ENCODE measurements at regions not wholly inside any gene's neighbourhood (a gene's known extent, or its start where the extent isn't known, plus 50 kb on each side); places are given as distances from the start of the nearest gene placed in this dataset.

DNA sequence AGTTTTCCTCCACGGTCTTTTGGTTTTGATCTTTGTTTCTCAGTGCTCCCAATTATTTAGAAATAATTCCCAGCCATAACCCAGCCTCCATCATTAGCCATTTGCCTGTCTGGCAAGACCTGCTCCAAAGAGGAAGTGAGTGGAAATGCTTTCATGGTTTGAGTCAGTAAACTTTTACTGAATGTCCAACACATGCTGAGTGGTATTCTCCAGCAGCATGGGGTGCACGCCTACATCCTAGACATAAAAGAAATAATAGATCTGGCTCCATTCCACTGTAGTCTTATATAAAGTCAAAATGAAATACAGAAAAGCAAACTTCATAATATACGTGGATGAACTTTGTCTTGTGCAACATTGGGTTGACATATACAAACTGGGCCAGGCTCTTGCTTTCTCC lies 757.2 kb downstream of the TLE1 start:
- TF ChIP-seq EP300 (IDR thresholded peaks at IDR 0.05) (no peak), POLR2A (IDR thresholded peaks at IDR 0.05) (no peak)
- TF ChIP-seq, protein P1, sequence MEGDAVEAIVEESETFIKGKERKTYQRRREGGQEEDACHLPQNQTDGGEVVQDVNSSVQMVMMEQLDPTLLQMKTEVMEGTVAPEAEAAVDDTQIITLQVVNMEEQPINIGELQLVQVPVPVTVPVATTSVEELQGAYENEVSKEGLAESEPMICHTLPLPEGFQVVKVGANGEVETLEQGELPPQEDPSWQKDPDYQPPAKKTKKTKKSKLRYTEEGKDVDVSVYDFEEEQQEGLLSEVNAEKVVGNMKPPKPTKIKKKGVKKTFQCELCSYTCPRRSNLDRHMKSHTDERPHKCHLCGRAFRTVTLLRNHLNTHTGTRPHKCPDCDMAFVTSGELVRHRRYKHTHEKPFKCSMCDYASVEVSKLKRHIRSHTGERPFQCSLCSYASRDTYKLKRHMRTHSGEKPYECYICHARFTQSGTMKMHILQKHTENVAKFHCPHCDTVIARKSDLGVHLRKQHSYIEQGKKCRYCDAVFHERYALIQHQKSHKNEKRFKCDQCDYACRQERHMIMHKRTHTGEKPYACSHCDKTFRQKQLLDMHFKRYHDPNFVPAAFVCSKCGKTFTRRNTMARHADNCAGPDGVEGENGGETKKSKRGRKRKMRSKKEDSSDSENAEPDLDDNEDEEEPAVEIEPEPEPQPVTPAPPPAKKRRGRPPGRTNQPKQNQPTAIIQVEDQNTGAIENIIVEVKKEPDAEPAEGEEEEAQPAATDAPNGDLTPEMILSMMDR (IDR thresholded peaks at IDR 0.05) = no peak
